Activated naive CD8-positive, alpha-beta T cell treated with anti-CD3 and anti-CD28 coated beads for 36 hours (primary cell): ENCODE measurements at regions not wholly inside any gene's neighbourhood (a gene's known extent, or its start where the extent isn't known, plus 50 kb on each side); places are given as distances from the start of the nearest gene placed in this dataset.

ENCODE experiments used
- DNase-seq: peaks from one replicate; pipeline ENCODE4 v3.0.0; 2021
- H3K27ac Mint-ChIP-seq: one replicate; pipeline ENCODE4 v1.8.0; 2022; ENCODE audit warnings: mild to moderate bottlenecking, moderate library complexity, mixed read lengths
- H3K27me3 Mint-ChIP-seq: one replicate; pipeline ENCODE4 v1.8.0; 2022; ENCODE audit warnings: mild to moderate bottlenecking, mixed read lengths
- H3K36me3 Mint-ChIP-seq: one replicate; pipeline ENCODE4 v1.8.0; 2021; ENCODE audit warnings: mild to moderate bottlenecking, mixed read lengths
- H3K4me1 Mint-ChIP-seq: one replicate; pipeline ENCODE4 v1.8.0; 2021; ENCODE audit warnings: mixed read lengths
- H3K4me3 Mint-ChIP-seq: one replicate; pipeline ENCODE4 v1.8.0; 2022; ENCODE audit warnings: mild to moderate bottlenecking, moderate library complexity, mixed read lengths
- H3K9me3 Mint-ChIP-seq: one replicate; pipeline ENCODE4 v1.8.0; 2022; ENCODE audit warnings: mixed read lengths

GRCh38 chr10:91115618-91116390 is 104.7 kb upstream of the PCGF5 start:
- Mint-ChIP-seq H3K9me3 (no peaks in the 10 kb centered on the region), H3K36me3 (no peaks in the 10 kb centered on the region), H3K4me1 (peaks cover 6% of the 10 kb centered on the region), H3K27ac (no peak overlapping the region), H3K4me3 (no peak overlapping the region), H3K27me3 (no peaks in the 10 kb centered on the region)
- DNase-seq: no peak

- H3K4me3 Mint-ChIP-seq: no peak overlapping the region
- H3K27me3 Mint-ChIP-seq: no peaks in the 10 kb centered on the region
- no peak for DNase-seq
- peaks cover 6% of the 10 kb centered on the region for H3K4me1 Mint-ChIP-seq
- H3K9me3 Mint-ChIP-seq: no peaks in the 10 kb centered on the region
- no peak overlapping the region for H3K27ac Mint-ChIP-seq
- no peaks in the 10 kb centered on the region for H3K36me3 Mint-ChIP-seq
Measured at GRCh38 chr10:91117505-91117904, 103.0 kb upstream of the PCGF5 start.

- Mint-ChIP-seq H3K27me3 (no peaks in the 10 kb centered on the region), H3K27ac (no peak overlapping the region), H3K4me3 (no peak overlapping the region), H3K4me1 (peaks cover 6% of the 10 kb centered on the region), H3K9me3 (no peaks in the 10 kb centered on the region), H3K36me3 (no peaks in the 10 kb centered on the region)
- DNase-seq: no peak
Measured at GRCh38 chr10:91120348-91120747, 100.1 kb upstream of the PCGF5 start.

GRCh38 chr10:91123261-91123660 is 97.2 kb upstream of the PCGF5 start:
- Mint-ChIP-seq H3K9me3 (no peaks in the 10 kb centered on the region), H3K4me1 (peaks cover 8% of the 10 kb centered on the region), H3K4me3 (no peak overlapping the region)

GRCh38 chr10:91124016-91124415 is 96.4 kb upstream of the PCGF5 start:
- Mint-ChIP-seq H3K4me3 (no peak overlapping the region), H3K9me3 (no peaks in the 10 kb centered on the region), H3K27me3 (no peaks in the 10 kb centered on the region), H3K4me1 (peaks cover 8% of the 10 kb centered on the region), H3K36me3 (no peaks in the 10 kb centered on the region), H3K27ac (no peak overlapping the region)
- no peak for DNase-seq

More at GRCh38 chr10:91123261-91123660, 97.2 kb upstream of the PCGF5 start:
- no peak overlapping the region for H3K27ac Mint-ChIP-seq
- H3K36me3 Mint-ChIP-seq: no peaks in the 10 kb centered on the region
- DNase-seq: no peak
- no peaks in the 10 kb centered on the region for H3K27me3 Mint-ChIP-seq

- no peaks in the 10 kb centered on the region for H3K36me3 Mint-ChIP-seq
- no peaks in the 10 kb centered on the region for H3K27me3 Mint-ChIP-seq
- H3K4me3 Mint-ChIP-seq: no peak overlapping the region
- no peak overlapping the region for H3K27ac Mint-ChIP-seq
- H3K4me1 Mint-ChIP-seq: peaks cover 2% of the 10 kb centered on the region
- DNase-seq: no peak
- H3K9me3 Mint-ChIP-seq: no peaks in the 10 kb centered on the region
Measured at GRCh38 chr10:91126471-91126870, 94.0 kb upstream of the PCGF5 start.

- Mint-ChIP-seq H3K4me3 (no peak overlapping the region), H3K9me3 (no peaks in the 10 kb centered on the region), H3K27ac (no peak overlapping the region), H3K36me3 (no peaks in the 10 kb centered on the region), H3K27me3 (no peaks in the 10 kb centered on the region), H3K4me1 (peaks cover 2% of the 10 kb centered on the region)
- no peak for DNase-seq
Measured at GRCh38 chr10:91127341-91128082, 93.0 kb upstream of the PCGF5 start.

GRCh38 chr10:91135113-91135512 is 85.3 kb upstream of the PCGF5 start:
- H3K9me3 Mint-ChIP-seq: no peaks in the 10 kb centered on the region
- H3K4me3 Mint-ChIP-seq: no peak overlapping the region
- DNase-seq: no peak
- H3K4me1 Mint-ChIP-seq: no peaks in the 10 kb centered on the region
- peaks cover 3% of the 10 kb centered on the region for H3K27me3 Mint-ChIP-seq
- no peak overlapping the region for H3K27ac Mint-ChIP-seq
- no peaks in the 10 kb centered on the region for H3K36me3 Mint-ChIP-seq

GRCh38 chr10:91137011-91137643 is 83.3 kb upstream of the PCGF5 start:
- peaks cover 7% of the 10 kb centered on the region for H3K27me3 Mint-ChIP-seq
- H3K4me1 Mint-ChIP-seq: peaks cover 2% of the 10 kb centered on the region
- H3K36me3 Mint-ChIP-seq: no peaks in the 10 kb centered on the region
- H3K4me3 Mint-ChIP-seq: no peak overlapping the region
- no peak overlapping the region for H3K27ac Mint-ChIP-seq
- no peak for DNase-seq
- H3K9me3 Mint-ChIP-seq: no peaks in the 10 kb centered on the region

- Mint-ChIP-seq H3K9me3 (no peaks in the 10 kb centered on the region), H3K4me3 (no peak overlapping the region), H3K27me3 (peaks cover 7% of the 10 kb centered on the region), H3K4me1 (peaks cover 2% of the 10 kb centered on the region), H3K27ac (no peak overlapping the region), H3K36me3 (no peaks in the 10 kb centered on the region)
- no peak for DNase-seq
Measured at GRCh38 chr10:91137822-91138221, 82.6 kb upstream of the PCGF5 start.

- Mint-ChIP-seq H3K36me3 (no peaks in the 10 kb centered on the region), H3K9me3 (no peaks in the 10 kb centered on the region), H3K27me3 (peaks cover 5% of the 10 kb centered on the region), H3K4me3 (no peak overlapping the region), H3K4me1 (peaks cover 2% of the 10 kb centered on the region), H3K27ac (no peak overlapping the region)
- DNase-seq: no peak
Measured at GRCh38 chr10:91140995-91141549, 79.4 kb upstream of the PCGF5 start.

- H3K4me3 Mint-ChIP-seq: no peak overlapping the region
- H3K4me1 Mint-ChIP-seq: peaks cover 2% of the 10 kb centered on the region
- H3K36me3 Mint-ChIP-seq: no peaks in the 10 kb centered on the region
- DNase-seq: no peak
- no peaks in the 10 kb centered on the region for H3K9me3 Mint-ChIP-seq
- H3K27me3 Mint-ChIP-seq: peaks cover 13% of the 10 kb centered on the region
- no peak overlapping the region for H3K27ac Mint-ChIP-seq
Measured at GRCh38 chr10:91144961-91145360, 75.5 kb upstream of the PCGF5 start.

GRCh38 chr10:91146146-91146545 is 74.3 kb upstream of the PCGF5 start:
- H3K9me3 Mint-ChIP-seq: no peaks in the 10 kb centered on the region
- no peak overlapping the region for H3K4me3 Mint-ChIP-seq
- H3K4me1 Mint-ChIP-seq: no peaks in the 10 kb centered on the region
- H3K27me3 Mint-ChIP-seq: peaks cover 9% of the 10 kb centered on the region
- H3K27ac Mint-ChIP-seq: no peak overlapping the region
- DNase-seq: no peak
- H3K36me3 Mint-ChIP-seq: no peaks in the 10 kb centered on the region

GRCh38 chr10:91149550-91149949 is 70.9 kb upstream of the PCGF5 start:
- H3K27me3 Mint-ChIP-seq: peaks cover 9% of the 10 kb centered on the region
- no peaks in the 10 kb centered on the region for H3K36me3 Mint-ChIP-seq
- DNase-seq: no peak
- H3K4me3 Mint-ChIP-seq: no peak overlapping the region
- no peaks in the 10 kb centered on the region for H3K4me1 Mint-ChIP-seq
- H3K27ac Mint-ChIP-seq: no peak overlapping the region
- H3K9me3 Mint-ChIP-seq: no peaks in the 10 kb centered on the region

- no peaks in the 10 kb centered on the region for H3K36me3 Mint-ChIP-seq
- DNase-seq: no peak
- H3K4me3 Mint-ChIP-seq: no peak overlapping the region
- no peaks in the 10 kb centered on the region for H3K4me1 Mint-ChIP-seq
- H3K27ac Mint-ChIP-seq: no peak overlapping the region
- H3K27me3 Mint-ChIP-seq: peaks cover 9% of the 10 kb centered on the region
- no peaks in the 10 kb centered on the region for H3K9me3 Mint-ChIP-seq
Measured at GRCh38 chr10:91150631-91151030, 69.8 kb upstream of the PCGF5 start.
